ENCODE measurements at regions not wholly inside any gene's neighbourhood (a gene's known extent, or its start where the extent isn't known, plus 50 kb on each side); places are given as distances from the start of the nearest gene placed in this dataset.

DNA sequence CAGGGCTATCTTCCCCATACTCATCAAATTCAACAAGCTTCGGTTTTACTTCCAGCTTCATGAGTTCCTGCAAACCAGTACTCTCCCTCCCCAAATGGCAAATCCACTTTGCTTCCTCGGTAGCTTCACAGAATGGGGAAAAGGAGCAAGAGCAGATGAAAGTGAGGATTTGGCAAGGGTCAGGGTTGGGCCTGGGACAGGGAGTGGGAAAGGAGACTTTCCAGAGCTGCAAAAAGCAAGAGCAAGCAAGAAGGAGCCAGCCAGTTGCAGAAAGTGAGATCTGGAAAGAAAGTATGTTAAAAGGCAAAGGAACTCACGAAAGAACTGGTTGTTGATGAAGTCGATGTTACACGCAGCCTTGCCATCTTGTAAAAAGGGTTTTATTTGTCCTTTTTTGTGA, 522.8 kb upstream of the TBX3 start (continued):
- TF ChIP-seq EP300 (IDR thresholded peaks at IDR 0.05; ENCODE audit: low read length) (no peak), NR3C1 (CRISPR knock-in tag; IDR thresholded peaks at IDR 0.05) (no peak)
- TF ChIP-seq, protein P1, sequence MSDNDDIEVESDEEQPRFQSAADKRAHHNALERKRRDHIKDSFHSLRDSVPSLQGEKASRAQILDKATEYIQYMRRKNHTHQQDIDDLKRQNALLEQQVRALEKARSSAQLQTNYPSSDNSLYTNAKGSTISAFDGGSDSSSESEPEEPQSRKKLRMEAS (CRISPR knock-in tag; IDR thresholded peaks at IDR 0.05): no peak

DNA sequence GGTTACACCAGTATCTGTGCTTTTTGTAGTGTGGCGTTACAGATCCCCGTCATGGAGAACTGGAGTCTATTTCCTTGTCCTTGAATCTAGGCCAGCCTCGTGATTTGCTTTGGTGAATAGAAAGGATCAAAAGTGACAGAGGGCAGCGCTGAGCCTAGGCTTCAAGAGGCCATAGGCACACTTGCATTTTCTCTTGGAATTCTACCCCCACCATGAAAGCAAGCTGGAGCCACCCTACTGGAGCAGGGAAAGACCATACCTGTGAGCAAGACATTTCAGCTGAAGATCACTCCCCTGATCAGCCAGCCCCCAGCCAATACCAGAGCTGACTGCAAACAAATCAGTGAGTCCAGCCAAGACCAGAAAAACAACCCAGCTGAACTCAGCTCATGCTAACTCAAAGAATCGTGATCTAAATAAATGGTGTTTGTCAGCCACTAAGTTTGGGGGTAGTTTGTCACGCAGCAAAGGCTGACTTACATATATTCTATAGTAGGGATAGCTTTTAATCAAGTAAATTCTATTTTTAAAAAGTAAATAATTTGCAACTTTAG, 521.9 kb upstream of the TBX3 start:
- H3K9ac ChIP-seq (ENCODE audit: insufficient read depth in 1 of 2, low read depth in 2 of 2, low read length in 2 of 2): no peak overlapping the region
- no peak overlapping the region for H3K4me3 ChIP-seq
- POLR2A ChIA-PET: no interaction called here
- no peak for DNase-seq (ENCODE audit: extremely low read depth in 1 of 4, low spot score in 3 of 4)
- no TSS peak for BruUV-seq (replicated peaks)
- H3K4me2 ChIP-seq (ENCODE audit: insufficient read depth, low read length): peak overlapping the region; percentile 14; the same call in 1 of the 2 replicates
- peaks cover 0 to 12% of the 10 kb centered on the region in 2 experiments; a peak in 3 of 5 replicates for H3K4me1 ChIP-seq (replicated peaks in 1 of 2; ENCODE audit: control insufficient read depth in 2 of 2, insufficient read depth in 2 of 2, low read length in 2 of 2)
- intact Hi-C loops (cut with micrococcal nuclease): no loop called here
- peak overlapping the region; percentile 57; the same call in 1 of the 2 replicates for H2AFZ ChIP-seq (ENCODE audit: low read depth, low read length)
- H4K20me1 ChIP-seq (replicated peaks; ENCODE audit: control insufficient read depth, insufficient read depth, low read length): no peaks in the 10 kb centered on the region
- H3K9me3 ChIP-seq (replicated peaks; ENCODE audit: control insufficient read depth, insufficient read depth, low read depth, low read length): no peaks in the 10 kb centered on the region
- in situ Hi-C loops (cut with MboI): no loop called here
- H3K36me3 ChIP-seq (ENCODE audit: control insufficient read depth, insufficient read depth, low read length): no peaks in the 10 kb centered on the region
- 9% methylated on average over 6 of the region's 6 CpGs for WGBS (ENCODE audit: insufficient coverage, low coverage, missing lambda C conversion rate)
- H3K27me3 ChIP-seq (ENCODE audit: control insufficient read depth in 2 of 2, insufficient read depth in 2 of 2, low read length in 2 of 2): peaks cover 0 to 7% of the 10 kb centered on the region in 2 experiments; a peak in 2 of 5 replicates
- FAIRE-seq: peak; percentile 26
- CTCF ChIA-PET (ENCODE audit: low intra/inter-chr PET ratio): no interaction called here
- H3K9me1 ChIP-seq (ENCODE audit: control insufficient read depth, insufficient read depth, low read length): no peaks in the 10 kb centered on the region
- no peak for ATAC-seq
- H3K79me2 ChIP-seq (ENCODE audit: control insufficient read depth, insufficient read depth, low read length): no peaks in the 10 kb centered on the region
- no peak overlapping the region for H3K27ac ChIP-seq (ENCODE audit: extremely low read depth, low read depth, low read length)
- TF ChIP-seq ZNF766 (CRISPR knock-in tag; conservative IDR thresholded peaks at IDR 0.05) (0 out of 2 replicates have a peak, but pooled peaks have one; percentile 20), GATA2 (CRISPR knock-in tag; IDR thresholded peaks at IDR 0.05) (no peak), ZNF174 (CRISPR knock-in tag; IDR thresholded peaks at IDR 0.05) (no peak), GABPA (tag; conservative IDR thresholded peaks at IDR 0.05; ENCODE audit: low read depth) (peak; percentile 8; the same call in 1 of the 2 replicates), ZNF3 (CRISPR knock-in tag; IDR thresholded peaks at IDR 0.05) (no peak), PHB (CRISPR knock-in tag; IDR thresholded peaks at IDR 0.05) (no peak), PHTF2 (CRISPR knock-in tag; IDR thresholded peaks at IDR 0.05) (no peak), ZNF41 (CRISPR knock-in tag; conservative IDR thresholded peaks at IDR 0.05) (no peak), KDM5B (IDR thresholded peaks at IDR 0.05; ENCODE audit: insufficient replicate concordance, low read depth, low read length) (no peak), NR2C2 (CRISPR knock-in tag; IDR thresholded peaks at IDR 0.05) (no peak), NR2C2 (tag; IDR thresholded peaks at IDR 0.05) (no peak; the same call in none of the 2 replicates)
- TF ChIP-seq, protein P2, sequence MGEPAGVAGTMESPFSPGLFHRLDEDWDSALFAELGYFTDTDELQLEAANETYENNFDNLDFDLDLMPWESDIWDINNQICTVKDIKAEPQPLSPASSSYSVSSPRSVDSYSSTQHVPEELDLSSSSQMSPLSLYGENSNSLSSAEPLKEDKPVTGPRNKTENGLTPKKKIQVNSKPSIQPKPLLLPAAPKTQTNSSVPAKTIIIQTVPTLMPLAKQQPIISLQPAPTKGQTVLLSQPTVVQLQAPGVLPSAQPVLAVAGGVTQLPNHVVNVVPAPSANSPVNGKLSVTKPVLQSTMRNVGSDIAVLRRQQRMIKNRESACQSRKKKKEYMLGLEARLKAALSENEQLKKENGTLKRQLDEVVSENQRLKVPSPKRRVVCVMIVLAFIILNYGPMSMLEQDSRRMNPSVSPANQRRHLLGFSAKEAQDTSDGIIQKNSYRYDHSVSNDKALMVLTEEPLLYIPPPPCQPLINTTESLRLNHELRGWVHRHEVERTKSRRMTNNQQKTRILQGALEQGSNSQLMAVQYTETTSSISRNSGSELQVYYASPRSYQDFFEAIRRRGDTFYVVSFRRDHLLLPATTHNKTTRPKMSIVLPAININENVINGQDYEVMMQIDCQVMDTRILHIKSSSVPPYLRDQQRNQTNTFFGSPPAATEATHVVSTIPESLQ (CRISPR knock-in tag; IDR thresholded peaks at IDR 0.05): no peak
- TF ChIP-seq, protein P3, sequence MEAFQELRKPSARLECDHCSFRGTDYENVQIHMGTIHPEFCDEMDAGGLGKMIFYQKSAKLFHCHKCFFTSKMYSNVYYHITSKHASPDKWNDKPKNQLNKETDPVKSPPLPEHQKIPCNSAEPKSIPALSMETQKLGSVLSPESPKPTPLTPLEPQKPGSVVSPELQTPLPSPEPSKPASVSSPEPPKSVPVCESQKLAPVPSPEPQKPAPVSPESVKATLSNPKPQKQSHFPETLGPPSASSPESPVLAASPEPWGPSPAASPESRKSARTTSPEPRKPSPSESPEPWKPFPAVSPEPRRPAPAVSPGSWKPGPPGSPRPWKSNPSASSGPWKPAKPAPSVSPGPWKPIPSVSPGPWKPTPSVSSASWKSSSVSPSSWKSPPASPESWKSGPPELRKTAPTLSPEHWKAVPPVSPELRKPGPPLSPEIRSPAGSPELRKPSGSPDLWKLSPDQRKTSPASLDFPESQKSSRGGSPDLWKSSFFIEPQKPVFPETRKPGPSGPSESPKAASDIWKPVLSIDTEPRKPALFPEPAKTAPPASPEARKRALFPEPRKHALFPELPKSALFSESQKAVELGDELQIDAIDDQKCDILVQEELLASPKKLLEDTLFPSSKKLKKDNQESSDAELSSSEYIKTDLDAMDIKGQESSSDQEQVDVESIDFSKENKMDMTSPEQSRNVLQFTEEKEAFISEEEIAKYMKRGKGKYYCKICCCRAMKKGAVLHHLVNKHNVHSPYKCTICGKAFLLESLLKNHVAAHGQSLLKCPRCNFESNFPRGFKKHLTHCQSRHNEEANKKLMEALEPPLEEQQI (IDR thresholded peaks at IDR 0.05): no peak
- TF ChIP-seq, protein P4, sequence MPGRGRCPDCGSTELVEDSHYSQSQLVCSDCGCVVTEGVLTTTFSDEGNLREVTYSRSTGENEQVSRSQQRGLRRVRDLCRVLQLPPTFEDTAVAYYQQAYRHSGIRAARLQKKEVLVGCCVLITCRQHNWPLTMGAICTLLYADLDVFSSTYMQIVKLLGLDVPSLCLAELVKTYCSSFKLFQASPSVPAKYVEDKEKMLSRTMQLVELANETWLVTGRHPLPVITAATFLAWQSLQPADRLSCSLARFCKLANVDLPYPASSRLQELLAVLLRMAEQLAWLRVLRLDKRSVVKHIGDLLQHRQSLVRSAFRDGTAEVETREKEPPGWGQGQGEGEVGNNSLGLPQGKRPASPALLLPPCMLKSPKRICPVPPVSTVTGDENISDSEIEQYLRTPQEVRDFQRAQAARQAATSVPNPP (IDR thresholded peaks at IDR 0.05; ENCODE audit: borderline replicate concordance, insufficient read depth, insufficient read length): no peak

All from K562 (cell line).